DND-41 (cell line): ENCODE measurements at regions not wholly inside any gene's neighbourhood (a gene's known extent, or its start where the extent isn't known, plus 50 kb on each side); places are given as distances from the start of the nearest gene placed in this dataset.
"Not testable (repeated sequence)": the region's sequence is repeated elsewhere in the genome, so short reads cannot be mapped to it uniquely, and the experiment has no call there.

Experiments
- EZH2 ChIP-seq: IDR thresholded peaks from 3 replicates; pipeline ENCODE4 v1.6.1; 2012; ENCODE audit warnings: borderline replicate concordance, low read depth, mild to moderate bottlenecking, moderate library complexity, low read length, inconsistent platforms; ENCODE audit not compliant: severe bottlenecking
- TF ChIP-seq, protein P1 (sequence below): IDR thresholded peaks from 2 replicates; pipeline ENCODE4 v1.5.1; 2012; ENCODE audit warnings: borderline replicate concordance, low read length, moderate library complexity, mild to moderate bottlenecking; ENCODE audit not compliant: poor library complexity, severe bottlenecking; ENCODE audit errors: extremely low read depth

GRCh38 chr3:159316706-159317105 lies 514.9 kb downstream of the MFSD1 start:
- TF ChIP-seq, protein P1, sequence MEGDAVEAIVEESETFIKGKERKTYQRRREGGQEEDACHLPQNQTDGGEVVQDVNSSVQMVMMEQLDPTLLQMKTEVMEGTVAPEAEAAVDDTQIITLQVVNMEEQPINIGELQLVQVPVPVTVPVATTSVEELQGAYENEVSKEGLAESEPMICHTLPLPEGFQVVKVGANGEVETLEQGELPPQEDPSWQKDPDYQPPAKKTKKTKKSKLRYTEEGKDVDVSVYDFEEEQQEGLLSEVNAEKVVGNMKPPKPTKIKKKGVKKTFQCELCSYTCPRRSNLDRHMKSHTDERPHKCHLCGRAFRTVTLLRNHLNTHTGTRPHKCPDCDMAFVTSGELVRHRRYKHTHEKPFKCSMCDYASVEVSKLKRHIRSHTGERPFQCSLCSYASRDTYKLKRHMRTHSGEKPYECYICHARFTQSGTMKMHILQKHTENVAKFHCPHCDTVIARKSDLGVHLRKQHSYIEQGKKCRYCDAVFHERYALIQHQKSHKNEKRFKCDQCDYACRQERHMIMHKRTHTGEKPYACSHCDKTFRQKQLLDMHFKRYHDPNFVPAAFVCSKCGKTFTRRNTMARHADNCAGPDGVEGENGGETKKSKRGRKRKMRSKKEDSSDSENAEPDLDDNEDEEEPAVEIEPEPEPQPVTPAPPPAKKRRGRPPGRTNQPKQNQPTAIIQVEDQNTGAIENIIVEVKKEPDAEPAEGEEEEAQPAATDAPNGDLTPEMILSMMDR: not testable (repeated sequence)
- not testable (repeated sequence) for TF ChIP-seq EZH2
